SK-N-SH (cell line): ENCODE measurements at regions not wholly inside any gene's neighbourhood (a gene's known extent, or its start where the extent isn't known, plus 50 kb on each side); places are given as distances from the start of the nearest gene placed in this dataset.

Experiments
- CTCF ChIA-PET: fragments of 300-600, 350-600 bp; formaldehyde crosslinking; extraction: SDS; loops from one replicate; lab custom pipeline; 2021; lab: Yijun Ruan, JAX
- POLR2A ChIA-PET: fragments of 350-600 bp; sonication (Branson Sonifier 250); formaldehyde crosslinking; extraction: SDS; loops from one replicate; lab custom pipeline; 2020; ENCODE audit warnings: antibody characterized with exemption, inconsistent platforms; lab: Yijun Ruan, JAX
- DNase-seq: peaks from one replicate; pipeline ENCODE4 v3.0.0; 2012
- H2AFZ ChIP-seq: fragments of 200-600 bp; sonication (generic); 2 replicates; pipeline ENCODE4 v1.8.1; 2016; ENCODE audit warnings: antibody characterized with exemption, mild to moderate bottlenecking, low read depth
- H3F3A ChIP-seq: fragments of 200-600 bp; sonication (generic); replicated peaks from 2 replicates; pipeline ENCODE3; 2016; ENCODE audit warnings: antibody characterized with exemption, mild to moderate bottlenecking; ENCODE audit not compliant: insufficient read depth
- H3K27ac ChIP-seq, 2 experiments: fragments of 200-500 bp in 1 of 2; fragments of 200-600 bp in 1 of 2; sonication (Bioruptor generic) in 1 of 2; sonication (generic), shearing (Covaris generic) in 1 of 2; 2 replicates each; pipeline versions ENCODE4 v1.5.1 to v1.6.1; 2014 to 2016; ENCODE audit warnings: low read depth in 2 of 2, inconsistent platforms in 1 of 2, low read length in 1 of 2, mild to moderate bottlenecking in 1 of 2, mixed read lengths in 1 of 2
- H3K27me3 ChIP-seq: fragments of 200-600 bp; sonication (generic), shearing (Covaris generic); 2 replicates; pipeline ENCODE4 v1.6.1; 2016; ENCODE audit warnings: mixed run types; ENCODE audit not compliant: insufficient read depth
- H3K36me3 ChIP-seq, 2 experiments: fragments of 200-500 bp in 1 of 2; fragments of 200-600 bp in 1 of 2; sonication (Bioruptor generic) in 1 of 2; sonication (generic) in 1 of 2; replicated peaks in 1 of 2; 2 replicates each; pipeline versions ENCODE3 to v1.5.1; 2014 to 2016; ENCODE audit warnings: low read length in 1 of 2, mild to moderate bottlenecking in 1 of 2; ENCODE audit not compliant: insufficient read depth in 2 of 2, control insufficient read depth in 1 of 2
- H3K4me1 ChIP-seq, 2 experiments: fragments of 200-500 bp in 1 of 2; fragments of 200-600 bp in 1 of 2; sonication (Bioruptor generic) in 1 of 2; sonication (generic), shearing (Covaris generic) in 1 of 2; 2 replicates each; pipeline versions ENCODE4 v1.5.1 to v1.6.1; 2014 to 2016; ENCODE audit warnings: low read depth in 1 of 2, low read length in 1 of 2, mixed run types in 1 of 2; ENCODE audit not compliant: insufficient read depth in 2 of 2, control insufficient read depth in 1 of 2
- H3K4me2 ChIP-seq: fragments of 200-600 bp; sonication (generic), shearing (Covaris generic); 2 replicates; pipeline ENCODE4 v1.6.1; 2017; ENCODE audit warnings: mixed run types
- H3K4me3 ChIP-seq, 2 experiments: fragments of 200-500 bp in 1 of 2; fragments of 200-600 bp in 1 of 2; sonication (Bioruptor generic) in 1 of 2; sonication (generic), shearing (Covaris generic) in 1 of 2; 2 replicates each; pipeline versions ENCODE4 v1.5.1 to v1.8.1; 2014 to 2016; ENCODE audit warnings: low read depth in 2 of 2, inconsistent platforms in 1 of 2, low read length in 1 of 2, mild to moderate bottlenecking in 1 of 2, mixed read lengths in 1 of 2, moderate library complexity in 1 of 2
- H3K79me2 ChIP-seq: fragments of 200-600 bp; sonication (generic); 2 replicates; pipeline ENCODE4 v1.8.1; 2017; ENCODE audit warnings: mild to moderate bottlenecking; ENCODE audit not compliant: insufficient read depth
- H3K9ac ChIP-seq: fragments of 200-600 bp; sonication (generic); 2 replicates; pipeline ENCODE4 v1.6.1; 2017; ENCODE audit warnings: mixed run types
- H3K9me2 ChIP-seq: fragments of 200-600 bp; sonication (generic); 2 replicates; pipeline ENCODE4 v1.6.1; 2017; ENCODE audit warnings: mixed run types
- H3K9me3 ChIP-seq: fragments of 200-600 bp; sonication (generic); 2 replicates; pipeline ENCODE4 v1.6.1; 2017; ENCODE audit warnings: mixed run types, mild to moderate bottlenecking, moderate library complexity
- H4K20me1 ChIP-seq: fragments of 200-600 bp; sonication (generic); 2 replicates; pipeline ENCODE4 v1.6.1; 2017; ENCODE audit warnings: mild to moderate bottlenecking, mixed run types; ENCODE audit not compliant: insufficient read depth
- CHD2 ChIP-seq: fragments of 150-350 bp; IDR thresholded peaks from 2 replicates; pipeline ENCODE4 v1.6.1; 2018; ENCODE audit warnings: low read length; ENCODE audit not compliant: partially characterized antibody
- EP300 ChIP-seq, 2 experiments: IDR thresholded peaks; 2 replicates each; pipeline versions ENCODE4 v1.4.0 to v1.6.1; 2012; ENCODE audit warnings: borderline replicate concordance in 1 of 2, low read depth in 1 of 2, low read length in 1 of 2
- FOSL2 ChIP-seq: IDR thresholded peaks from 2 replicates; pipeline ENCODE4 v1.4.0; 2012; ENCODE audit warnings: low read depth, mild to moderate bottlenecking, moderate library complexity, borderline replicate concordance
- FOXM1 ChIP-seq: IDR thresholded peaks from 2 replicates; pipeline ENCODE4 v1.4.0; 2012; ENCODE audit warnings: low read depth, mild to moderate bottlenecking
- GATA2 ChIP-seq: sonication (generic); formaldehyde crosslinking; IDR thresholded peaks from 2 replicates; pipeline ENCODE4 v1.5.0; 2020; ENCODE audit warnings: mild to moderate bottlenecking, missing genetic modification reagents
- MEF2A ChIP-seq: IDR thresholded peaks from 2 replicates; pipeline ENCODE4 v1.4.0; 2012; ENCODE audit warnings: low read depth, borderline replicate concordance
- MXI1 ChIP-seq: IDR thresholded peaks from 2 replicates; pipeline ENCODE4 v1.6.1; 2012; ENCODE audit warnings: mild to moderate bottlenecking, low read depth, low read length, improper control_type of control experiment
- NRF1 ChIP-seq: IDR thresholded peaks from 2 replicates; pipeline ENCODE4 v1.6.1; 2012; ENCODE audit warnings: low read depth, mild to moderate bottlenecking, low read length
- RAD21 ChIP-seq: IDR thresholded peaks from 2 replicates; pipeline ENCODE4 v1.6.1; 2012; ENCODE audit warnings: mild to moderate bottlenecking, low read length
- RFX5 ChIP-seq: IDR thresholded peaks from 2 replicates; pipeline ENCODE4 v1.6.1; 2012; ENCODE audit warnings: mild to moderate bottlenecking, improper control_type of control experiment, low read length
- SIN3A ChIP-seq: IDR thresholded peaks from 2 replicates; pipeline ENCODE4 v1.6.1; 2012; ENCODE audit warnings: low read depth, mild to moderate bottlenecking, low read length, moderate library complexity, borderline replicate concordance
- SMC3 ChIP-seq: IDR thresholded peaks from 2 replicates; pipeline ENCODE4 v1.6.1; 2012; ENCODE audit warnings: low read depth, low read length, improper control_type of control experiment
- TAF1 ChIP-seq: IDR thresholded peaks from 2 replicates; pipeline ENCODE4 v1.6.1; 2012; ENCODE audit warnings: low read depth, mild to moderate bottlenecking, low read length, moderate library complexity, borderline replicate concordance
- TCF12 ChIP-seq: IDR thresholded peaks from 2 replicates; pipeline ENCODE4 v1.4.0; 2012
- TEAD4 ChIP-seq: IDR thresholded peaks from 2 replicates; pipeline ENCODE4 v1.4.0; 2012; ENCODE audit warnings: mild to moderate bottlenecking, borderline replicate concordance; ENCODE audit not compliant: insufficient read depth
- YY1 ChIP-seq: IDR thresholded peaks from 2 replicates; pipeline ENCODE4 v1.4.0; 2012; ENCODE audit warnings: low read depth, mild to moderate bottlenecking
- WGBS: methylation state at CpG from one replicate; pipeline ENCODE4 v1.1.6; 2017; ENCODE audit warnings: low lambda C conversion rate; 5-methylcytosine and 5-hydroxymethylcytosine counted together
- TF ChIP-seq, protein P1 (sequence below): IDR thresholded peaks from 2 replicates; pipeline ENCODE4 v1.4.0; 2012; ENCODE audit warnings: low read depth
- TF ChIP-seq, protein P2 (sequence below): IDR thresholded peaks from 2 replicates; pipeline ENCODE4 v1.4.0; 2012; ENCODE audit warnings: low read depth, borderline replicate concordance
- TF ChIP-seq, protein P3 (sequence below): fragments of 200-600 bp; sonication (generic); IDR thresholded peaks from 2 replicates; pipeline ENCODE4 v1.6.1; 2017; ENCODE audit warnings: antibody characterized with exemption, mild to moderate bottlenecking, moderate library complexity
- TF ChIP-seq, protein P4 (sequence below): fragments of 150-350 bp; IDR thresholded peaks from 2 replicates; pipeline ENCODE4 v1.6.1; 2016; ENCODE audit warnings: mild to moderate bottlenecking, low read depth, low read length
- TF ChIP-seq, protein P5 (sequence below): fragments of 150-350 bp; IDR thresholded peaks from 2 replicates; pipeline ENCODE4 v1.6.1; 2017; ENCODE audit warnings: antibody characterized with exemption, low read length, low read depth, borderline replicate concordance
- TF ChIP-seq, protein P6 (sequence below): IDR thresholded peaks from 2 replicates; pipeline ENCODE4; 2012

DNA sequence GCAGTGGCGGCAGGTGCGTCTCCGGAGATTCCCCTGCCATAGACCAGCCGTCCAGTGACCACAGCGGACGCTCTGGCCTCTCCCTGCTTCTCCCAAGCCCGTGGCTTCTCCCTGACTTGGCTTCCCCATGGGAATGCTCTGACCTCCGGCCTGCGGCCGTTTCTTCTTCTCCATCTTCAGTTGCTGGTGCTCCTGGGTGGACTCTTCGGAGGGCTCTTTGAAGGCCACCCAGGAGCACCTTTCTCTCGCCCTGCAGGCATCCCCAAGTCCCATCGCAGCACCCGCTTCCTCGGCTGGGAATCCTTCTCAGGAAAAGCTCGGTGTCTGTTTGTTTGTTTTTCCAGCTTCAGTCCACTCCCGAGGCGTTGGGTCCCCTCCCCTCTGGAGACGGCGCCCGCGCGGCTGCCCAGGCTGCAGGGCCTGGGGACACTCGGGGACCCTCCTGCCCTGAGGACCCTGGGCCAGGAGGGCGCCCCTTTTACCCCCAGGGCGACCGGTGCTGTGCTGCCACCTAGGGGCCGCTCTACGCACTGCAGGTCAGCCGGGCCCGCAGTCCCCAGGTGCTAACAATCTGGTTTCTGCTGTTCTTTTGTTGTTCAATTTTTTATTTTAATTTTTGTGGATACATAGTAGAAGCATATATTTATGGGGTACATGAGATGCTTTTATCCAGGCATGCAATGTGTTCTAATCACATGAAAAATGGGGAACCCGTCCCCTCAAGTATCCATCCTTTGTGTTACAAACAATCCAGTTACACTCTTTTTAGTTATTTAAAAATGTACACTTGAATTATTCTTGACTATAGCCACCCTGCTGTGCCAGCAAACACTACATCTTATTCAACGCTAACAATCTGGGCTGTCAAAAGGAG lies 197.9 kb upstream of the ADAMTS16 start (continued):
- no peak for TF ChIP-seq RFX5
- TF ChIP-seq CHD2: no peak
- TF ChIP-seq, protein P1, sequence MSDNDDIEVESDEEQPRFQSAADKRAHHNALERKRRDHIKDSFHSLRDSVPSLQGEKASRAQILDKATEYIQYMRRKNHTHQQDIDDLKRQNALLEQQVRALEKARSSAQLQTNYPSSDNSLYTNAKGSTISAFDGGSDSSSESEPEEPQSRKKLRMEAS: no peak
- TF ChIP-seq YY1: no peak
- TF ChIP-seq SIN3A: no peak
- TF ChIP-seq SMC3: peak; percentile 48
- TF ChIP-seq MEF2A: no peak
- TF ChIP-seq TAF1: no peak
- no peak for TF ChIP-seq EP300 (IDR thresholded peaks at IDR 0.05; ENCODE audit: borderline replicate concordance in 1 of 2, low read depth in 1 of 2, low read length in 1 of 2)

DNA sequence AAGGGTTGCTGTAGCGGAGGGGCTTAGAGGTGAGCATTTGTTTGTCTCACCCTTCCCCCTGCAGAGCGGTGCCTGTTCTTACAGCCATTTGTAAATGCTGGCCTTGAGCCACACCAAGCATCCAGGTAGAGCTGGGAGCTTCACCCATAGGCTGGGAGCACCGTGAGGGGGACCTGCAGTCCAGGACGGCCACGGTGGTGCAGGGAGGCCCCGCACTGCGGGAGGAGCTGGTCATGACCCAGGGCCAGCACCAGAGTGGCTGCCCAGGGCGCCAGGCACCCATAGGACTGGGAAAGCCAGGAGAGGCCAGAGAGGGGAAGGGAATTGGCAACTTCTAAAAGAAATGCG lies 197.3 kb upstream of the ADAMTS16 start:
- no peaks in the 10 kb centered on the region for H3K9me2 ChIP-seq
- no peaks in the 10 kb centered on the region for H3K36me3 ChIP-seq
- H2AFZ ChIP-seq: no peak overlapping the region
- TF ChIP-seq RAD21 (no peak), TAF1 (no peak), MXI1 (no peak), SIN3A (no peak), YY1 (no peak), GATA2 (CRISPR knock-in tag) (no peak), CHD2 (no peak), NRF1 (no peak), TEAD4 (no peak), RFX5 (no peak), TCF12 (no peak), FOSL2 (no peak), FOXM1 (no peak), SMC3 (no peak)
- TF ChIP-seq, protein P2, sequence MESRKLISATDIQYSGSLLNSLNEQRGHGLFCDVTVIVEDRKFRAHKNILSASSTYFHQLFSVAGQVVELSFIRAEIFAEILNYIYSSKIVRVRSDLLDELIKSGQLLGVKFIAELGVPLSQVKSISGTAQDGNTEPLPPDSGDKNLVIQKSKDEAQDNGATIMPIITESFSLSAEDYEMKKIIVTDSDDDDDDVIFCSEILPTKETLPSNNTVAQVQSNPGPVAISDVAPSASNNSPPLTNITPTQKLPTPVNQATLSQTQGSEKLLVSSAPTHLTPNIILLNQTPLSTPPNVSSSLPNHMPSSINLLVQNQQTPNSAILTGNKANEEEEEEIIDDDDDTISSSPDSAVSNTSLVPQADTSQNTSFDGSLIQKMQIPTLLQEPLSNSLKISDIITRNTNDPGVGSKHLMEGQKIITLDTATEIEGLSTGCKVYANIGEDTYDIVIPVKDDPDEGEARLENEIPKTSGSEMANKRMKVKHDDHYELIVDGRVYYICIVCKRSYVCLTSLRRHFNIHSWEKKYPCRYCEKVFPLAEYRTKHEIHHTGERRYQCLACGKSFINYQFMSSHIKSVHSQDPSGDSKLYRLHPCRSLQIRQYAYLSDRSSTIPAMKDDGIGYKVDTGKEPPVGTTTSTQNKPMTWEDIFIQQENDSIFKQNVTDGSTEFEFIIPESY: no peak
- TF ChIP-seq, protein P3, sequence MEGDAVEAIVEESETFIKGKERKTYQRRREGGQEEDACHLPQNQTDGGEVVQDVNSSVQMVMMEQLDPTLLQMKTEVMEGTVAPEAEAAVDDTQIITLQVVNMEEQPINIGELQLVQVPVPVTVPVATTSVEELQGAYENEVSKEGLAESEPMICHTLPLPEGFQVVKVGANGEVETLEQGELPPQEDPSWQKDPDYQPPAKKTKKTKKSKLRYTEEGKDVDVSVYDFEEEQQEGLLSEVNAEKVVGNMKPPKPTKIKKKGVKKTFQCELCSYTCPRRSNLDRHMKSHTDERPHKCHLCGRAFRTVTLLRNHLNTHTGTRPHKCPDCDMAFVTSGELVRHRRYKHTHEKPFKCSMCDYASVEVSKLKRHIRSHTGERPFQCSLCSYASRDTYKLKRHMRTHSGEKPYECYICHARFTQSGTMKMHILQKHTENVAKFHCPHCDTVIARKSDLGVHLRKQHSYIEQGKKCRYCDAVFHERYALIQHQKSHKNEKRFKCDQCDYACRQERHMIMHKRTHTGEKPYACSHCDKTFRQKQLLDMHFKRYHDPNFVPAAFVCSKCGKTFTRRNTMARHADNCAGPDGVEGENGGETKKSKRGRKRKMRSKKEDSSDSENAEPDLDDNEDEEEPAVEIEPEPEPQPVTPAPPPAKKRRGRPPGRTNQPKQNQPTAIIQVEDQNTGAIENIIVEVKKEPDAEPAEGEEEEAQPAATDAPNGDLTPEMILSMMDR: no peak
- TF ChIP-seq, protein P4, sequence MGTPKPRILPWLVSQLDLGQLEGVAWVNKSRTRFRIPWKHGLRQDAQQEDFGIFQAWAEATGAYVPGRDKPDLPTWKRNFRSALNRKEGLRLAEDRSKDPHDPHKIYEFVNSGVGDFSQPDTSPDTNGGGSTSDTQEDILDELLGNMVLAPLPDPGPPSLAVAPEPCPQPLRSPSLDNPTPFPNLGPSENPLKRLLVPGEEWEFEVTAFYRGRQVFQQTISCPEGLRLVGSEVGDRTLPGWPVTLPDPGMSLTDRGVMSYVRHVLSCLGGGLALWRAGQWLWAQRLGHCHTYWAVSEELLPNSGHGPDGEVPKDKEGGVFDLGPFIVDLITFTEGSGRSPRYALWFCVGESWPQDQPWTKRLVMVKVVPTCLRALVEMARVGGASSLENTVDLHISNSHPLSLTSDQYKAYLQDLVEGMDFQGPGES: no peak
- TF ChIP-seq, protein P5, sequence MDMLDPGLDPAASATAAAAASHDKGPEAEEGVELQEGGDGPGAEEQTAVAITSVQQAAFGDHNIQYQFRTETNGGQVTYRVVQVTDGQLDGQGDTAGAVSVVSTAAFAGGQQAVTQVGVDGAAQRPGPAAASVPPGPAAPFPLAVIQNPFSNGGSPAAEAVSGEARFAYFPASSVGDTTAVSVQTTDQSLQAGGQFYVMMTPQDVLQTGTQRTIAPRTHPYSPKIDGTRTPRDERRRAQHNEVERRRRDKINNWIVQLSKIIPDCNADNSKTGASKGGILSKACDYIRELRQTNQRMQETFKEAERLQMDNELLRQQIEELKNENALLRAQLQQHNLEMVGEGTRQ: no peak
- TF ChIP-seq, protein P1: no peak
- TF ChIP-seq, protein P6, sequence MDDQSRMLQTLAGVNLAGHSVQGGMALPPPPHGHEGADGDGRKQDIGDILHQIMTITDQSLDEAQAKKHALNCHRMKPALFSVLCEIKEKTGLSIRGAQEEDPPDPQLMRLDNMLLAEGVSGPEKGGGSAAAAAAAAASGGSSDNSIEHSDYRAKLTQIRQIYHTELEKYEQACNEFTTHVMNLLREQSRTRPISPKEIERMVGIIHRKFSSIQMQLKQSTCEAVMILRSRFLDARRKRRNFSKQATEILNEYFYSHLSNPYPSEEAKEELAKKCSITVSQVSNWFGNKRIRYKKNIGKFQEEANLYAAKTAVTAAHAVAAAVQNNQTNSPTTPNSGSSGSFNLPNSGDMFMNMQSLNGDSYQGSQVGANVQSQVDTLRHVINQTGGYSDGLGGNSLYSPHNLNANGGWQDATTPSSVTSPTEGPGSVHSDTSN: no peak
- H3K27ac ChIP-seq: no peak overlapping the region
- no peaks in the 10 kb centered on the region for H3K9me3 ChIP-seq
- no peaks in the 10 kb centered on the region for H3K27me3 ChIP-seq
- DNase-seq: no peak
- H3F3A ChIP-seq: no peaks in the 10 kb centered on the region
- no peak overlapping the region for H3K9ac ChIP-seq
- peaks cover 0 to 7% of the 10 kb centered on the region in 2 experiments; a peak in 1 of 4 replicates for H3K4me1 ChIP-seq
- no peak overlapping the region; a peak in 1 of 4 replicates for H3K4me3 ChIP-seq
- no peak overlapping the region for H3K4me2 ChIP-seq
- ChIA-PET POLR2A (no interaction called here), CTCF (interaction anchor here (0.7 to 4.4 kb wide), 8 partner anchors 8 to 90 kb away, joined by 3 to 71 read pairs (median 6); no protein-coding TSS in a partner anchor)
- WGBS: 60% methylated on average over 9 of the region's 9 CpGs
- no peaks in the 10 kb centered on the region for H3K79me2 ChIP-seq
- H4K20me1 ChIP-seq: no peaks in the 10 kb centered on the region
